ENCODE measurements at regions not wholly inside any gene's neighbourhood (a gene's known extent, or its start where the extent isn't known, plus 50 kb on each side); places are given as distances from the start of the nearest gene placed in this dataset.

DNA sequence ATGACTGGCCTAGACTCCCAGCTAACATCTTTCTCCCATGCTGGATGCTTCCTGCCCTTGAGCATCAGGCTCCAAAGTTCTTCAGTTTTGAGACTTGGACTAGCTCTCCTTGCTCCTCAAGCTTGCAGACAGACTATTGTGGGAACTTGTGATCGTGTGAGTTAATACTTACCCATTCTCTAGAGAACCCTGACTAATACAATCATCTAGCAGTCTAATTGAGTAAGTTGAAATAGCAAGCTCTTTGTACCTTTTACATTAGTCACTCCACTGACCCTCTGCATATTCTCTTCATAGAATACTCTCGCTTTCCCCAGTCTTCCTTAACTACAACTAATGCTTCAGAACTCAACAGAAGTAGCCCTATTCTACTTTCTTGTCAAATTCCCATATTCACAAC is 434.6 kb upstream of the NXPH2 start:
- Histone ChIP-seq H3K9me3 (ENCODE audit: control insufficient read depth, low read length) (no peaks in the 10 kb centered on the region), H3K27me3 (replicated peaks; ENCODE audit: control insufficient read depth, insufficient read depth, low read length) (no peaks in the 10 kb centered on the region), H3K36me3 (ENCODE audit: control insufficient read depth, insufficient read depth, low read length, severe bottlenecking) (no peaks in the 10 kb centered on the region), H3K4me3 (ENCODE audit: low read length) (no peak overlapping the region), H3K4me1 (ENCODE audit: control insufficient read depth, insufficient read depth, low read length) (no peaks in the 10 kb centered on the region), H3K9ac (ENCODE audit: low read length) (no peak overlapping the region)
- no peak for DNase-seq (ENCODE audit: low read depth)

DNA sequence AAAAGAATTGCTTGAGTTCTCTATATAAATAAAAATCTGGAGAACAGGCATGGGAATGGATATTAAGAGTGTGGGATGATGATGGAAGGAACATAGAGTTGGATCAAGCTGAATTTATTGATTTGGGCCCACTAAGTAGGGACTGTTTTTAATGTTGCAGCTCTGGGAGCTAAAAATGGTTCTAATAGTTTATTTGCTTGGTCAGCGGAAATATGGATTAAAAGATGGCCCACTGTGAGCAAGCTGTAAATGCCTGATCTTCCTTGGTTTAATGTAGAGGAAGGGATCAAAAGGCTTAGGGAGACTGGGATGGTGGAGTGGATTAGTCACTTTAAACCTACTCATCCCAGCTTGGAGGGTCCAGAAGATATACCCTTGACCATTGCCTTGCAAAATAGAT is 429.4 kb upstream of the NXPH2 start:
- Histone ChIP-seq H3K4me3 (ENCODE audit: low read length) (no peak overlapping the region), H3K9me3 (ENCODE audit: control insufficient read depth, low read length) (no peaks in the 10 kb centered on the region), H3K36me3 (ENCODE audit: control insufficient read depth, insufficient read depth, low read length, severe bottlenecking) (no peaks in the 10 kb centered on the region), H3K9ac (ENCODE audit: low read length) (no peak overlapping the region), H3K27me3 (replicated peaks; ENCODE audit: control insufficient read depth, insufficient read depth, low read length) (no peaks in the 10 kb centered on the region), H3K4me1 (ENCODE audit: control insufficient read depth, insufficient read depth, low read length) (no peaks in the 10 kb centered on the region)
- no peak for DNase-seq (ENCODE audit: low read depth)

DNA sequence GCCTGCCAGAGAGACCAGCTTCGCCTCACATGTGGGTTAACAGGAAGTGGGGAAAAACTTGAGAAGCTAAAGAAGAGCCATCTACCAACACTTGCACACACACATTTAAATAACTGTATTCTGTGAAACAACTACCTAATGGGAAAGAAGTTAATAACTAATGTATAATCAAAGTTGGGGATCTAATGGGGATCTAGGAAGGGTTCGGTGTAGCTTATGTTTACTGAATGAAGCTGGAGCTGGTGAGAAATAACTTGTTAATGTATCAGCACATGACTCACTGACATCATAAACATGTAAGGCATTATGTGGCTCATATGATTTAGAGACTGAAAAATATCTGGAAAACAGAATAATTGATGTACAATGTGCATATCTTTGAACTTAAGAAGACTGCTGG is 421.3 kb upstream of the NXPH2 start:
- Histone ChIP-seq H3K36me3 (ENCODE audit: control insufficient read depth, insufficient read depth, low read length, severe bottlenecking) (no peaks in the 10 kb centered on the region), H3K27me3 (replicated peaks; ENCODE audit: control insufficient read depth, insufficient read depth, low read length) (no peaks in the 10 kb centered on the region), H3K4me1 (ENCODE audit: control insufficient read depth, insufficient read depth, low read length) (no peaks in the 10 kb centered on the region), H3K9me3 (ENCODE audit: control insufficient read depth, low read length) (no peaks in the 10 kb centered on the region), H3K9ac (ENCODE audit: low read length) (no peak overlapping the region), H3K4me3 (ENCODE audit: low read length) (no peak overlapping the region)
- DNase-seq (ENCODE audit: low read depth), result no peak

DNA sequence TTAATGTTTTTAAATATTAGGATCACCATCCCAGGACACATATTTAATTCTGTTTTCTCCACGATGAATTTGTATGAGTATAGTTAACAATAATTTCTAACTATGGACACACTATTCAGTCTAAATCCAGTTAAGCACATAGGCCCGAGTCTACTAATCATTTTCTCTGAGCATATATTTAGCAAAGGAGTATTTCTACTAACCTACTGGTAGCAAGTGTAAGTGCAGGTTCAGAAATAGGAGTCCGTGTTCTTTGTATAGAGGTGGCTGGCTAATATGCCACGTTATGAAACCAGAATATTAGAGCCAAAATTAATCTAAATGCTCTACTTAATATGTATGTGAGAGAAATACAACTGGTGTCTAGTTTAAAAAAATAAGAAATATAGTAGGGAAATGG is 416.6 kb upstream of the NXPH2 start:
- Histone ChIP-seq H3K27me3 (replicated peaks; ENCODE audit: control insufficient read depth, insufficient read depth, low read length) (no peaks in the 10 kb centered on the region), H3K9ac (ENCODE audit: low read length) (no peak overlapping the region), H3K36me3 (ENCODE audit: control insufficient read depth, insufficient read depth, low read length, severe bottlenecking) (no peaks in the 10 kb centered on the region), H3K9me3 (ENCODE audit: control insufficient read depth, low read length) (no peaks in the 10 kb centered on the region), H3K4me3 (ENCODE audit: low read length) (no peak overlapping the region), H3K4me1 (ENCODE audit: control insufficient read depth, insufficient read depth, low read length) (no peaks in the 10 kb centered on the region)
- DNase-seq (ENCODE audit: low read depth), result no peak

DNA sequence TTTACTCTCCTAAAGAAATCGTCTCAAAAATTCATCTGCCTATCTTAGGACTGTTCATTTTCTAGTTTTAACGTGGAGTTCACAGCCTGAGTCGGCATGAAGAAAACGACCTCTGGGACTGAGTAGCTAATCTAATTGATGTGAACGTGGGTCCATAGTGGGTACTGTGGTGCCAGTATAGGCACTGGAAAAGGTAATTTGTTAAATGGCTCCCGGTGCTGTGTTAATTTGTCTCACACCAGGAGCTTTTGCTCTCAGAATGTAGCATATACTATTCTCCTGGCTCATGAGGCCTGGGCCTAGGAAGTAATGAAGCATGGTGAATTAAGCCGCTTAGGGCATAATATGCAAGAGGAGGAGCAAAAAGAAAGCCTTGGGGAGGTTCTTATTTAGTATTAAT is 414.4 kb upstream of the NXPH2 start:
- Histone ChIP-seq H3K4me3 (ENCODE audit: low read length) (no peak overlapping the region), H3K36me3 (ENCODE audit: control insufficient read depth, insufficient read depth, low read length, severe bottlenecking) (no peaks in the 10 kb centered on the region), H3K4me1 (ENCODE audit: control insufficient read depth, insufficient read depth, low read length) (no peaks in the 10 kb centered on the region), H3K27me3 (replicated peaks; ENCODE audit: control insufficient read depth, insufficient read depth, low read length) (no peaks in the 10 kb centered on the region), H3K9ac (ENCODE audit: low read length) (no peak overlapping the region), H3K9me3 (ENCODE audit: control insufficient read depth, low read length) (no peaks in the 10 kb centered on the region)
- DNase-seq (ENCODE audit: low read depth), result no peak

DNA sequence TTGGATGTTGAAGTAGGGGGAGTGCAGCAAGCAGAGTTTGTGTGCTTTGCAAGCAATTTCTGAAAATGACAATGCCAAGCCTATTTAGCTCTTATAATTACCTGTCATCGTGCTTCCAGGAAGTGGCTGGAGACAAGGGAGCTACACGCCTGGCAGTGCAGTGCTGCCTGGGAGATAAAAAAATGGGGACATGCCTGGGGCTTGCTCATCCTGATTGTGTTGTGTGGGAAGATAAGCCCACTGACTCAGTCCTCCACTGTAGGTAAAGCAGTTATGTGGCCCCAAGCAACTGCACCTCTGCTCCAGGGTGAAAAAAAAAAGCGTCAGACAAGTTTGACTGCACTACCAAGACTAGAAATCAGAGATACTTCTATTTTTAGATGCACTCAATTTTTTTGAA is 396.9 kb upstream of the NXPH2 start:
- Histone ChIP-seq H3K9ac (ENCODE audit: low read length) (no peak overlapping the region), H3K27me3 (replicated peaks; ENCODE audit: control insufficient read depth, insufficient read depth, low read length) (no peaks in the 10 kb centered on the region), H3K9me3 (ENCODE audit: control insufficient read depth, low read length) (no peaks in the 10 kb centered on the region), H3K4me1 (ENCODE audit: control insufficient read depth, insufficient read depth, low read length) (no peaks in the 10 kb centered on the region), H3K36me3 (ENCODE audit: control insufficient read depth, insufficient read depth, low read length, severe bottlenecking) (no peaks in the 10 kb centered on the region), H3K4me3 (ENCODE audit: low read length) (no peak overlapping the region)
- no peak for DNase-seq (ENCODE audit: low read depth)

DNA sequence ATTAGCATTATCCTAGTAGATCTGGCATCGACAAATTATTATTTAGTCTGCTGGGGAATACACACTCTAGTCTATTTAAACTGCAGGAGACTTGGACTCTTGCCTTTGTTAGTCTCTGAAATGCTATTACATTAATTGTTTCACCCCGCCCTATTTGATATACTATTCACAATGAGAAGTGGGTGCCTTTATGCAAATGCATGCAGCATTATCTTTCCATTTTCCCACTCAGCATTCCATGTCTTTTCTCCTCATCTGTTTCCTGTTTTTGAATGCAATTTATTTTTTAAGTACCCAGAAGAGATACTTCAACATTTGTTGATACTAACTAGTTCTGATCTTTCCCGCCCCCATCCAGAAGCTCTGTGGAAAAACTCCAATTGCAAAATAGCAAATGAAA is 395.3 kb upstream of the NXPH2 start:
- Histone ChIP-seq H3K4me1 (ENCODE audit: control insufficient read depth, insufficient read depth, low read length) (no peaks in the 10 kb centered on the region), H3K36me3 (ENCODE audit: control insufficient read depth, insufficient read depth, low read length, severe bottlenecking) (no peaks in the 10 kb centered on the region), H3K9me3 (ENCODE audit: control insufficient read depth, low read length) (no peaks in the 10 kb centered on the region), H3K9ac (ENCODE audit: low read length) (no peak overlapping the region), H3K27me3 (replicated peaks; ENCODE audit: control insufficient read depth, insufficient read depth, low read length) (no peaks in the 10 kb centered on the region), H3K4me3 (ENCODE audit: low read length) (no peak overlapping the region)
- no peak for DNase-seq (ENCODE audit: low read depth)

DNA sequence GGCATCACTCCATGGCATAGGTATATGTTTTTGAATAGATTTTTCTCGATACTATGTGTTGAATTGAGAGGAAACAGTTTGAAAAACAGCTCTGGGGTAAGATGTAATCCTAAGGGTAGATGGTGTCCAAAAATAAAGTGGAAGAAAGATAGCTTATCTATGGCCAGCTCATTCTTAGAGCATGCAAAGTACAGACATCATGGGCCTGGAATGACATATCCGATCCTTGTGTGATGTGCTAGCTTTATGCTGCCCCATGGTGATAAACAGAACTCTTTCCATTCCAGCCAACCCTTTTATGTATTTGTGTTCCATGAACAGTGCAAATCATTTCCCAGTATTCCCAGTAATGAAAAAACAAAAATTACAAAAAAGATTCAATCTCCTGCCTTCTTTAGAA is 390.2 kb upstream of the NXPH2 start:
- Histone ChIP-seq H3K27me3 (replicated peaks; ENCODE audit: control insufficient read depth, insufficient read depth, low read length) (no peaks in the 10 kb centered on the region), H3K9me3 (ENCODE audit: control insufficient read depth, low read length) (no peaks in the 10 kb centered on the region), H3K9ac (ENCODE audit: low read length) (no peak overlapping the region), H3K4me1 (ENCODE audit: control insufficient read depth, insufficient read depth, low read length) (no peaks in the 10 kb centered on the region), H3K36me3 (ENCODE audit: control insufficient read depth, insufficient read depth, low read length, severe bottlenecking) (no peaks in the 10 kb centered on the region), H3K4me3 (ENCODE audit: low read length) (no peak overlapping the region)
- no peak for DNase-seq (ENCODE audit: low read depth)

DNA sequence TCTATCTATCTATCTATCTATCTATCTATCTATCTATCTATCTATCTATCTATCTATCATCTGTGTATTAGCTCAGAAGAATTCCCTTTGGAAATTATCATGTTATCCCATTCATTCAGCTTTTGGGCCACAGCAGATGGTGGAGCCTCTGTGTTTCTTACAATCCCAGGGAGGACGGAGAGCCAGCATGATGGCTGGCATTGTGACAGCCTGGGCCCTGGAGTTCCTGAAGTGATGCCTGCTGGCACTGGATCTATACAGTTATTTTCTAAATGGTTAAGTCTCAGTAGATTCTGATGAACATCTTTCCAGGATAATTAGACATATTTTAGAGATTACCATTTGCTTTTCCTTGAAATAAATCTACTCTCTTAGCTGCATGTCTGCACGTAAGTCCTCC is 385.4 kb upstream of the NXPH2 start:
- no peaks in the 10 kb centered on the region for H3K4me1 ChIP-seq (ENCODE audit: control insufficient read depth, insufficient read depth, low read length)
- no peak overlapping the region for H3K9ac ChIP-seq (ENCODE audit: low read length)
- no peaks in the 10 kb centered on the region for H3K9me3 ChIP-seq (ENCODE audit: control insufficient read depth, low read length)
- no peaks in the 10 kb centered on the region for H3K36me3 ChIP-seq (ENCODE audit: control insufficient read depth, insufficient read depth, low read length, severe bottlenecking)
- no peak for DNase-seq (ENCODE audit: low read depth)
- no peak overlapping the region for H3K4me3 ChIP-seq (ENCODE audit: low read length)
- no peaks in the 10 kb centered on the region for H3K27me3 ChIP-seq (replicated peaks; ENCODE audit: control insufficient read depth, insufficient read depth, low read length)

DNA sequence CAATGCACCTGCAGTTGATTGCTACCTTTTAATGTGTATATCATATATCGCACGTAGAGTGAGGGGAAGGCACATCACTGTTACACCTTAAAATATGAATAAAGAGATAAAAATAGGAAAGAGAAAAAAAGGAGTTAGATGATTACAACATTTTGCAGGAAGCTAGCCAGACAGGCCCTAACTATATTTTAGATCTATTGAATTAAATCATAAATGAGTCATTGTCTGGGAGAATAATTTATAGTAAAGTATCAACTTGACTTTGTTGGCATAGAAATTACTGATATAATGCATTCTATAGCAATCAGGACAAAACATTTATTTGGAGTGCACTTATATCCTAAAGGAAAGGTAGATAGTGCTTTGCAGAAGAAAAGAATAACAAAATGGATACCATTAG is 384.9 kb upstream of the NXPH2 start:
- Histone ChIP-seq H3K4me3 (ENCODE audit: low read length) (no peak overlapping the region), H3K27me3 (replicated peaks; ENCODE audit: control insufficient read depth, insufficient read depth, low read length) (no peaks in the 10 kb centered on the region), H3K36me3 (ENCODE audit: control insufficient read depth, insufficient read depth, low read length, severe bottlenecking) (no peaks in the 10 kb centered on the region), H3K9me3 (ENCODE audit: control insufficient read depth, low read length) (no peaks in the 10 kb centered on the region), H3K4me1 (ENCODE audit: control insufficient read depth, insufficient read depth, low read length) (no peaks in the 10 kb centered on the region), H3K9ac (ENCODE audit: low read length) (no peak overlapping the region)
- no peak for DNase-seq (ENCODE audit: low read depth)

DNA sequence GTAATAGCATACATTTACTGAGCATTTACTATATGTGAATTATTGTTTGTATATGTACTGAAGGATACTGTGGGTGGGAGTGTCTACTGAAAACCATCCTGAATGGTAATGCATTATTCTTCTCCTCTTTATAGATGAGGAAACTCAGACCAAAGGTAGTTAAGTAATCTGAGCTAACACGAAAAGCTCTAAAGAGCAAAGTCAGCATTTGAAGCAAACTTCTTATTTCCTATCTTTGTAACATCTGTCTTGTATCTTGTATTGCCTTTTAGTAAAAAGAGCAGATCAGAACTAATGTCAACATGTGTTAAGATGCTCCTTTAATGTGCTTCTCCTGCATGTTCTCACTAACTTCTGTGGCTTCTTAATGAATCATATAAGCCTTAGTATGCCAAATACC is 382.8 kb upstream of the NXPH2 start:
- H3K9me3 ChIP-seq (ENCODE audit: control insufficient read depth, low read length), result no peaks in the 10 kb centered on the region
- no peak overlapping the region for H3K4me3 ChIP-seq (ENCODE audit: low read length)
- no peak for DNase-seq (ENCODE audit: low read depth)
- no peaks in the 10 kb centered on the region for H3K36me3 ChIP-seq (ENCODE audit: control insufficient read depth, insufficient read depth, low read length, severe bottlenecking)
- H3K27me3 ChIP-seq (replicated peaks; ENCODE audit: control insufficient read depth, insufficient read depth, low read length), result no peaks in the 10 kb centered on the region
- H3K9ac ChIP-seq (ENCODE audit: low read length), result no peak overlapping the region
- no peaks in the 10 kb centered on the region for H3K4me1 ChIP-seq (ENCODE audit: control insufficient read depth, insufficient read depth, low read length)

DNA sequence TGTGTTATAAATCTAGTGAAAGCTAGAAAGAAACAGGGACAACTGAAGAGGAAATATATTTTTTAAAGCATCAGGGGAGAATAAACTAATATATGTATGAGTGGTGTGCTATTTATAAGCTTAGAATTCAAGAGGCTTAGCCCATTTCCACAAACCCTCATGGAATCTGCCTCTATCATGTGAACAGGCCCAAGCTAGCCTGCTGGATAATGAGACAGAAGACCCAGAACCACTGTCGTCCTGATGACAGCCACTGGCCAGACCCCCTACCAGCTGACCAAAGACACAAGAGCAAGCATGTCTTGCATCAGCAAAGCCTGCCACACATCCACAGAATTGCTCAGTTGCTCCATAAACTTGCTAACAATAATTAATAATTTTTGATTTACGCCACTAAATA is 382.3 kb upstream of the NXPH2 start:
- no peaks in the 10 kb centered on the region for H3K36me3 ChIP-seq (ENCODE audit: control insufficient read depth, insufficient read depth, low read length, severe bottlenecking)
- H3K4me1 ChIP-seq (ENCODE audit: control insufficient read depth, insufficient read depth, low read length), result no peaks in the 10 kb centered on the region
- H3K27me3 ChIP-seq (replicated peaks; ENCODE audit: control insufficient read depth, insufficient read depth, low read length), result no peaks in the 10 kb centered on the region
- no peaks in the 10 kb centered on the region for H3K9me3 ChIP-seq (ENCODE audit: control insufficient read depth, low read length)
- H3K4me3 ChIP-seq (ENCODE audit: low read length), result no peak overlapping the region
- no peak for DNase-seq (ENCODE audit: low read depth)
- no peak overlapping the region for H3K9ac ChIP-seq (ENCODE audit: low read length)
